HepG2 (cell line): ENCODE measurements at regions not wholly inside any gene's neighbourhood (a gene's known extent, or its start where the extent isn't known, plus 50 kb on each side); places are given as distances from the start of the nearest gene placed in this dataset.

Experiments used
- NRL ChIP-seq: sonication (generic); formaldehyde crosslinking; IDR thresholded peaks from 2 replicates; pipeline ENCODE4 v1.5.0; 2020; ENCODE audit warnings: missing genetic modification reagents, mild to moderate bottlenecking, moderate library complexity, borderline replicate concordance
- PTBP1 ChIP-seq: fragments of 200-400 bp; formaldehyde crosslinking; IDR thresholded peaks from 2 replicates; pipeline ENCODE4 v1.6.1; 2018; ENCODE audit warnings: low read length, low read depth; ENCODE audit not compliant: poor library complexity, severe bottlenecking
- RAD51 ChIP-seq: fragments of 450-650 bp; IDR thresholded peaks from 2 replicates; pipeline ENCODE4 v1.6.1; 2016; ENCODE audit warnings: borderline replicate concordance
- TF ChIP-seq, protein P1 (sequence below): sonication (generic); formaldehyde crosslinking; IDR thresholded peaks from 2 replicates; pipeline ENCODE4 v1.5.0; 2020; ENCODE audit warnings: mild to moderate bottlenecking, missing genetic modification reagents, moderate library complexity

DNA sequence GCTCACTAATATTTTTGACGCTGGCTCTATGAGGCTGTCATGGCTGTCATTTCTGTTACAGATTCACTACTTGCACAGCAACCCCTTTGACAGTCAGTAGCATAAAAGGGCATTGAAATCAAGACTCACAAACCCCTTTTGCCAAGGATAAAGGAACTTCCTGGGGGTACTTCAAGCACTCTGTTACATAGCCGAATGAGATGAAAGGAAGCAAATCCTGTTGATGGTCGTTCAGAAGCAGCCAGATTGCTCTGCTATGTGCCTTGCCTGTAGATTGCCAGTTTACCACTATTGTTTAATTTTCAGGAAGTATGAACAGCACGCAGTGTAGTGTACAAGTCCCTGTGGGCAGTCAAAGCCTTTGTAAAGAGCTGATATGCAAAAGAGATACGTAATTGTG, 296.2 kb downstream of the LRRIQ3 start:
- TF ChIP-seq NRL (CRISPR knock-in tag) (no peak), PTBP1 (no peak), RAD51 (no peak)
- TF ChIP-seq, protein P1, sequence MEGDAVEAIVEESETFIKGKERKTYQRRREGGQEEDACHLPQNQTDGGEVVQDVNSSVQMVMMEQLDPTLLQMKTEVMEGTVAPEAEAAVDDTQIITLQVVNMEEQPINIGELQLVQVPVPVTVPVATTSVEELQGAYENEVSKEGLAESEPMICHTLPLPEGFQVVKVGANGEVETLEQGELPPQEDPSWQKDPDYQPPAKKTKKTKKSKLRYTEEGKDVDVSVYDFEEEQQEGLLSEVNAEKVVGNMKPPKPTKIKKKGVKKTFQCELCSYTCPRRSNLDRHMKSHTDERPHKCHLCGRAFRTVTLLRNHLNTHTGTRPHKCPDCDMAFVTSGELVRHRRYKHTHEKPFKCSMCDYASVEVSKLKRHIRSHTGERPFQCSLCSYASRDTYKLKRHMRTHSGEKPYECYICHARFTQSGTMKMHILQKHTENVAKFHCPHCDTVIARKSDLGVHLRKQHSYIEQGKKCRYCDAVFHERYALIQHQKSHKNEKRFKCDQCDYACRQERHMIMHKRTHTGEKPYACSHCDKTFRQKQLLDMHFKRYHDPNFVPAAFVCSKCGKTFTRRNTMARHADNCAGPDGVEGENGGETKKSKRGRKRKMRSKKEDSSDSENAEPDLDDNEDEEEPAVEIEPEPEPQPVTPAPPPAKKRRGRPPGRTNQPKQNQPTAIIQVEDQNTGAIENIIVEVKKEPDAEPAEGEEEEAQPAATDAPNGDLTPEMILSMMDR (CRISPR knock-in tag): no peak
